K562 (cell line): ENCODE measurements at regions not wholly inside any gene's neighbourhood (a gene's known extent, or its start where the extent isn't known, plus 50 kb on each side); places are given as distances from the start of the nearest gene placed in this dataset.

ENCODE experiments used
- ATF3 ChIP-seq, 2 experiments: fragments of 450-650 bp in 1 of 2; sonication (generic) in 1 of 2; formaldehyde crosslinking in 1 of 2; IDR thresholded peaks in 1 of 2; conservative IDR thresholded peaks in 1 of 2; 2 replicates each; pipeline versions ENCODE4 v1.6.1 to v1.8.1; 2016 to 2023; ENCODE audit warnings: mild to moderate bottlenecking in 2 of 2, moderate library complexity in 2 of 2, inconsistent platforms in 1 of 2, missing genetic modification reagents in 1 of 2
- CAMTA2 ChIP-seq: fragments of 250-450 bp; sonication (Bioruptor Pico); conservative IDR thresholded peaks from 2 replicates; pipeline ENCODE4 v1.5.1; 2022
- TF ChIP-seq, protein P1 (sequence below): sonication (generic); formaldehyde crosslinking; IDR thresholded peaks from 2 replicates; pipeline ENCODE4 v1.8.1; 2023; ENCODE audit warnings: mild to moderate bottlenecking, missing genetic modification reagents

GRCh38 chr18:66126266-66126665, 375.5 kb downstream of the CDH7 start:
- TF ChIP-seq, protein P1, sequence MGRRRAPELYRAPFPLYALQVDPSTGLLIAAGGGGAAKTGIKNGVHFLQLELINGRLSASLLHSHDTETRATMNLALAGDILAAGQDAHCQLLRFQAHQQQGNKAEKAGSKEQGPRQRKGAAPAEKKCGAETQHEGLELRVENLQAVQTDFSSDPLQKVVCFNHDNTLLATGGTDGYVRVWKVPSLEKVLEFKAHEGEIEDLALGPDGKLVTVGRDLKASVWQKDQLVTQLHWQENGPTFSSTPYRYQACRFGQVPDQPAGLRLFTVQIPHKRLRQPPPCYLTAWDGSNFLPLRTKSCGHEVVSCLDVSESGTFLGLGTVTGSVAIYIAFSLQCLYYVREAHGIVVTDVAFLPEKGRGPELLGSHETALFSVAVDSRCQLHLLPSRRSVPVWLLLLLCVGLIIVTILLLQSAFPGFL: no peak
- TF ChIP-seq ATF3 (IDR thresholded peaks at IDR 0.05) (no peak), ATF3 (CRISPR knock-in tag; conservative IDR thresholded peaks at IDR 0.05) (no peak), CAMTA2 (CRISPR knock-in tag) (no peak)
